SH-SY5Y (cell line): ENCODE measurements at regions not wholly inside any gene's neighbourhood (a gene's known extent, or its start where the extent isn't known, plus 50 kb on each side); places are given as distances from the start of the nearest gene placed in this dataset.

Experiments used
- GATA2 ChIP-seq: IDR thresholded peaks from 2 replicates; pipeline ENCODE4 v1.6.1; 2011; ENCODE audit warnings: mild to moderate bottlenecking, low read depth, low read length
- GATA3 ChIP-seq: IDR thresholded peaks from 2 replicates; pipeline ENCODE4 v1.6.1; 2011; ENCODE audit warnings: low read depth, mild to moderate bottlenecking, low read length, moderate library complexity

DNA sequence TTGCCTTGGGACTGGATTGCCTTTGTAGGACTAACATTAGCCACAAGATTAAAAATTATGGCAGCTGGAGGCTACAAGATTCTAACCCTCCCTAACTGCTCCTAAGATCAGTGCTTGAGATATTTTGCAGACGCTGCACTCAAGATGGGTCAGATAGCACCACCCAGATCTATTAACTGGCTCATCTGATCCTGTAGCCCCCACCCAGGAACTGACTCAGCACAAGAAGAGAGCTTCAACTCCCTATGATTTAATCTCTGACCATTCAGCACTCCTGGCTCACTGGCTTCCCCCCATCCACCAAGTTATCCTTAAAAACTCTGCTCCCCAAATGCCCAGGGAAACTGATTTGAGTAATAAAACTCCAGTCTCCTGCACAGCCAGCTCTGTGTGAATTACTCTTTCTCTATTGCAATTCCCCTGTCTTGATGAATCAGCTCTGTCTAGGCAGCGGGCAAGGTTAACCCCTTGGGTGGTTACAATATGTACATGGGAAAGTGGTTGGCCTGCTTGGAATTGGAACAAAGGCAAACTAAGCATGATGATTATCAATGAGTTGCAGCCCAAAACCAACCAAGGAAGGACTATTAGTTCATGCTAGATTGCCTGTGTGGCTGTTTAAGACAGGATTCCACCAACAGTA lies 111.3 kb downstream of the OR2B2 start:
- TF ChIP-seq GATA3 = no peak
- TF ChIP-seq GATA2 = no peak
